ENCODE measurements at regions not wholly inside any gene's neighbourhood (a gene's known extent, or its start where the extent isn't known, plus 50 kb on each side); places are given as distances from the start of the nearest gene placed in this dataset.

- in situ Hi-C loops (cut with HindIII; ENCODE audit: low sequenced_read_pairs): no loop called here
- TF ChIP-seq, protein P1, sequence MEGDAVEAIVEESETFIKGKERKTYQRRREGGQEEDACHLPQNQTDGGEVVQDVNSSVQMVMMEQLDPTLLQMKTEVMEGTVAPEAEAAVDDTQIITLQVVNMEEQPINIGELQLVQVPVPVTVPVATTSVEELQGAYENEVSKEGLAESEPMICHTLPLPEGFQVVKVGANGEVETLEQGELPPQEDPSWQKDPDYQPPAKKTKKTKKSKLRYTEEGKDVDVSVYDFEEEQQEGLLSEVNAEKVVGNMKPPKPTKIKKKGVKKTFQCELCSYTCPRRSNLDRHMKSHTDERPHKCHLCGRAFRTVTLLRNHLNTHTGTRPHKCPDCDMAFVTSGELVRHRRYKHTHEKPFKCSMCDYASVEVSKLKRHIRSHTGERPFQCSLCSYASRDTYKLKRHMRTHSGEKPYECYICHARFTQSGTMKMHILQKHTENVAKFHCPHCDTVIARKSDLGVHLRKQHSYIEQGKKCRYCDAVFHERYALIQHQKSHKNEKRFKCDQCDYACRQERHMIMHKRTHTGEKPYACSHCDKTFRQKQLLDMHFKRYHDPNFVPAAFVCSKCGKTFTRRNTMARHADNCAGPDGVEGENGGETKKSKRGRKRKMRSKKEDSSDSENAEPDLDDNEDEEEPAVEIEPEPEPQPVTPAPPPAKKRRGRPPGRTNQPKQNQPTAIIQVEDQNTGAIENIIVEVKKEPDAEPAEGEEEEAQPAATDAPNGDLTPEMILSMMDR (IDR thresholded peaks at IDR 0.05; ENCODE audit: low read depth, low read length, missing control alignments): no peak
- no peak overlapping the region for H3K4me3 ChIP-seq (ENCODE audit: low read depth, low read length)
- no peak for DNase-seq (ENCODE audit: low read depth)
Measured at GRCh38 chr5:155773680-155774079, 553.3 kb upstream of the SGCD start.

DNA sequence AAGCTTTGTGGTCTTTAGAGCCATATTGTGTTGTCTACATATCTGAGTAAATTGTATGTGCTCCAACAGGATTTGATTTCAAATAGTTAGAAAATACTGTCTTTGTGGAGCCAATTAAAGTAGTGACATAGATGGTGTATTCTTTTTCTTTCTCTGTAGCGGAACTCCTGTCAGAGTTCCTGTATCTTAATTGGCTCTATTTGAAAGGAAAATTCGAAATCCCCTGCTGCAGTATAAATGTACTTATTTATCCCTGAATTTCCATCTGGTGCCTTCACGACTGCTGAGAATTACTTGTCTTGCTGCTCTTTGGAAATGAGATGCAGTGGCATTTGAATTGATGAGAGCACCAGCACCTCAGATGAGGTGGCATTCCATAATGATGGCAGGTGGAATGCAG lies 546.7 kb upstream of the SGCD start:
- no peak for DNase-seq (ENCODE audit: low read depth)
- in situ Hi-C loops (cut with HindIII; ENCODE audit: low sequenced_read_pairs): no loop called here
- H3K4me3 ChIP-seq (ENCODE audit: low read depth, low read length): no peak overlapping the region
- TF ChIP-seq, protein P1 (IDR thresholded peaks at IDR 0.05; ENCODE audit: low read depth, low read length, missing control alignments): no peak

DNA sequence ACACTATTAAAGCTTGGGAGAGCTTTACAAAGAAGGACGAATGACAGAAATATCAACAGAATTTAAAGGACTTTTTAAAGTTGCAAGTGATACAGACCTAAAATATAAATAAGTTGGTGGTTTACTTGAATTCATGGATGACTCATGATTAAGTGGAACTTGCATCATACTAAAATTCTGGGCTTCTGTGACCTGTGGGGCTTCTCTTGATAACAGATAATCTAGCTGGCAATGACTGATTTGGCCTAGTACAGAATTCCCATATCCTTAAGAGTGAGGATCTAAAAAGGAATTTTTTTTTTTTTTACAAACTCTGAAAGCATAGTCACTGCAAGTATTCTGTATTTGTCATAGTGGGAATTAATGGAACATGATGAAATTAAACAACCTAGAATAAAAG lies 543.7 kb upstream of the SGCD start:
- in situ Hi-C loops (cut with HindIII; ENCODE audit: low sequenced_read_pairs): no loop called here
- DNase-seq (ENCODE audit: low read depth): no peak
- TF ChIP-seq, protein P1 (IDR thresholded peaks at IDR 0.05; ENCODE audit: low read depth, low read length, missing control alignments): no peak
- no peak overlapping the region for H3K4me3 ChIP-seq (ENCODE audit: low read depth, low read length)

- no peak for DNase-seq (ENCODE audit: low read depth)
- in situ Hi-C loops (cut with HindIII; ENCODE audit: low sequenced_read_pairs): no loop called here
- TF ChIP-seq, protein P1 (IDR thresholded peaks at IDR 0.05; ENCODE audit: low read depth, low read length, missing control alignments): no peak
- H3K4me3 ChIP-seq (ENCODE audit: low read depth, low read length): no peak overlapping the region
Measured at GRCh38 chr5:155783791-155784190, 543.2 kb upstream of the SGCD start.

DNA sequence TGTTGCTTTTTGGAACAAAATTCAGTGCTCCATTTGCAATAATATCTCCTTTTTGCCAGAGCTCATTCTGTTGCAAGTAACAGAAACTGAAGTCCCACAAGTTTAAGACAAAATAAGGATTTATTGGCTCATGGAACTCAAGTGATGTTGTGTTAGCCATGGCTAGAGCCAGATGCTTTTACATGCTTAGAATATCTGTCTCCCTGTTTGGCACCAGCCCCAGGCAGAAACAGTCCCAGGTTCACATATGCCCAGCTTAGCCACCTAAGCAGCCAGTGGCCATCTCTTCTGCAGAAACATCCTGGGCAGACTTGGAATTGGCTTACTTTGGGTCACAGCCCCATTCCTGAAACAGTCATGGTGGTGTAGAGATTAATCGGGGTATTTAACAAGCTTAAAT lies 540.9 kb upstream of the SGCD start:
- H3K4me3 ChIP-seq (ENCODE audit: low read depth, low read length): no peak overlapping the region
- in situ Hi-C loops (cut with HindIII; ENCODE audit: low sequenced_read_pairs): no loop called here
- TF ChIP-seq, protein P1 (IDR thresholded peaks at IDR 0.05; ENCODE audit: low read depth, low read length, missing control alignments): no peak
- no peak for DNase-seq (ENCODE audit: low read depth)

- in situ Hi-C loops (cut with HindIII; ENCODE audit: low sequenced_read_pairs): no loop called here
- TF ChIP-seq, protein P1 (IDR thresholded peaks at IDR 0.05; ENCODE audit: low read depth, low read length, missing control alignments): no peak
- no peak overlapping the region for H3K4me3 ChIP-seq (ENCODE audit: low read depth, low read length)
- DNase-seq (ENCODE audit: low read depth): no peak
Measured at GRCh38 chr5:155792873-155793272, 534.1 kb upstream of the SGCD start.

GRCh38 chr5:155794795-155795194 lies 532.2 kb upstream of the SGCD start:
- no peak for DNase-seq (ENCODE audit: low read depth)
- TF ChIP-seq, protein P1 (IDR thresholded peaks at IDR 0.05; ENCODE audit: low read depth, low read length, missing control alignments): no peak
- in situ Hi-C loops (cut with HindIII; ENCODE audit: low sequenced_read_pairs): no loop called here
- H3K4me3 ChIP-seq (ENCODE audit: low read depth, low read length): no peak overlapping the region
